ENCODE measurements at regions not wholly inside any gene's neighbourhood (a gene's known extent, or its start where the extent isn't known, plus 50 kb on each side); places are given as distances from the start of the nearest gene placed in this dataset.

DNA sequence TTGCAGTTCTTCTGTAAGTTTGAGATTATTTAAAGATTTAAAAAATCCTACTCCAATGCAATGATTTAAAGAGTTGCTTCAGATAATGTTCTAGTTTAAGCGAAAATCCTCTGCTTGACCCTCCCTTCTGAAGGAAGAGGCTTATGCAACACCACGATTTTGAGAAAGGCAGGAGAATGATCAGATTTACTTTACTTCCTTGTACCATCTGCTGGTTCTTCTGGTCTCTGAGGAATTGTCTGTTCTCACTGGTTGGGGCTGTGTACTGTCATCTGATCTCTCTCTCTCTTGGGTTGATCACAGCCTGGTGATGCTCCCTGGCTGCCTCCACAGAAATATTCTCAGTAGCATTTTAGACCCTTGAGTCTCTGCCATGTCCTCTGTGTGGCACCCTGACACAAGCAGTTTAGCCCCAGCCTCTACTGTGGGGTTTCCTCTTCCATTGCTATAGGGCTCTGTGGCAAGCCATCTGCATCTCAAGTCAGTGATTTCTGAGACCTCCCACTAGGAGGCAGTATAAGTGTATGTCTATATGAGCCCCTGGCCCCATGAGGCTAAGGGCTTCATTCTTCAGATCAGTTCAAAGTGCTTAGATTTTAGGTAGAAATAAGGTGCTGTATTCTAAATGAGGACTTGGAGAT is 50.8 kb upstream of the PLAAT1 start:
- TF ChIP-seq, protein P1, sequence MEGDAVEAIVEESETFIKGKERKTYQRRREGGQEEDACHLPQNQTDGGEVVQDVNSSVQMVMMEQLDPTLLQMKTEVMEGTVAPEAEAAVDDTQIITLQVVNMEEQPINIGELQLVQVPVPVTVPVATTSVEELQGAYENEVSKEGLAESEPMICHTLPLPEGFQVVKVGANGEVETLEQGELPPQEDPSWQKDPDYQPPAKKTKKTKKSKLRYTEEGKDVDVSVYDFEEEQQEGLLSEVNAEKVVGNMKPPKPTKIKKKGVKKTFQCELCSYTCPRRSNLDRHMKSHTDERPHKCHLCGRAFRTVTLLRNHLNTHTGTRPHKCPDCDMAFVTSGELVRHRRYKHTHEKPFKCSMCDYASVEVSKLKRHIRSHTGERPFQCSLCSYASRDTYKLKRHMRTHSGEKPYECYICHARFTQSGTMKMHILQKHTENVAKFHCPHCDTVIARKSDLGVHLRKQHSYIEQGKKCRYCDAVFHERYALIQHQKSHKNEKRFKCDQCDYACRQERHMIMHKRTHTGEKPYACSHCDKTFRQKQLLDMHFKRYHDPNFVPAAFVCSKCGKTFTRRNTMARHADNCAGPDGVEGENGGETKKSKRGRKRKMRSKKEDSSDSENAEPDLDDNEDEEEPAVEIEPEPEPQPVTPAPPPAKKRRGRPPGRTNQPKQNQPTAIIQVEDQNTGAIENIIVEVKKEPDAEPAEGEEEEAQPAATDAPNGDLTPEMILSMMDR (IDR thresholded peaks at IDR 0.05): peak; percentile 47
- no peak for TF ChIP-seq ZFX (IDR thresholded peaks at IDR 0.05; ENCODE audit: borderline replicate concordance)
